DOHH2 (cell line): ENCODE measurements at regions not wholly inside any gene's neighbourhood (a gene's known extent, or its start where the extent isn't known, plus 50 kb on each side); places are given as distances from the start of the nearest gene placed in this dataset.

ENCODE experiments used
- H3F3A ChIP-seq: fragments of 200-600 bp; sonication (generic), shearing (Covaris generic); 2 replicates; pipeline ENCODE4 v1.6.0; 2016; ENCODE audit warnings: antibody characterized with exemption, mild to moderate bottlenecking; ENCODE audit not compliant: control insufficient read depth, insufficient read depth
- H3K27ac ChIP-seq: fragments of 200-600 bp; sonication (generic); 2 replicates; pipeline ENCODE4 v1.5.1; 2014; ENCODE audit warnings: low read depth, mild to moderate bottlenecking, low read length, moderate library complexity
- H3K27me3 ChIP-seq: fragments of 200-600 bp; sonication (generic); 2 replicates; pipeline ENCODE4 v1.6.1; 2014; ENCODE audit warnings: mild to moderate bottlenecking, low read length, mixed read lengths; ENCODE audit not compliant: control insufficient read depth
- H3K36me3 ChIP-seq: fragments of 200-600 bp; sonication (generic); 2 replicates; pipeline ENCODE4 v1.6.1; 2014; ENCODE audit warnings: mild to moderate bottlenecking, low read length, moderate library complexity, mixed read lengths; ENCODE audit not compliant: control insufficient read depth
- H3K4me1 ChIP-seq: fragments of 200-600 bp; sonication (generic); 2 replicates; pipeline ENCODE4 v1.6.1; 2014; ENCODE audit warnings: mild to moderate bottlenecking, low read length, mixed read lengths; ENCODE audit not compliant: control insufficient read depth
- H3K4me2 ChIP-seq: fragments of 200-600 bp; sonication (generic); 2 replicates; pipeline ENCODE4 v1.6.0; 2014; ENCODE audit warnings: mild to moderate bottlenecking, low read length, moderate library complexity
- H3K4me3 ChIP-seq: fragments of 200-600 bp; sonication (generic); 2 replicates; pipeline ENCODE4 v1.5.1; 2014; ENCODE audit warnings: mild to moderate bottlenecking, low read length, mixed read lengths
- H3K79me2 ChIP-seq: fragments of 200-600 bp; sonication (generic); 2 replicates; pipeline ENCODE4 v1.6.1; 2014; ENCODE audit warnings: mild to moderate bottlenecking, low read length, mixed read lengths; ENCODE audit not compliant: control insufficient read depth
- H3K9me2 ChIP-seq: fragments of 200-600 bp; sonication (generic); replicated peaks from 2 replicates; pipeline ENCODE4 v1.6.1; 2014; ENCODE audit warnings: mild to moderate bottlenecking, low read length, mixed read lengths; ENCODE audit not compliant: control insufficient read depth
- H3K9me3 ChIP-seq: fragments of 200-600 bp; sonication (generic); 2 replicates; pipeline ENCODE4 v1.6.1; 2014; ENCODE audit warnings: antibody characterized with exemption, low read length, mixed read lengths; ENCODE audit not compliant: control insufficient read depth, insufficient read depth
- H4K20me1 ChIP-seq: fragments of 200-600 bp; sonication (generic); 2 replicates; pipeline ENCODE4 v1.6.0; 2014; ENCODE audit warnings: low read depth, mild to moderate bottlenecking, antibody characterized with exemption, low read length, moderate library complexity; ENCODE audit not compliant: control insufficient read depth, insufficient read depth
- CTCF ChIP-seq: fragments of 200-600 bp; sonication (generic); IDR thresholded peaks from one replicate; pipeline ENCODE4 v1.5.1; 2014; ENCODE audit warnings: antibody characterized with exemption, mild to moderate bottlenecking, low read depth, low read length; ENCODE audit not compliant: poor library complexity, severe bottlenecking
- EZH2phosphoT487 ChIP-seq: fragments of 200-600 bp; sonication (generic); IDR thresholded peaks from 2 replicates; pipeline ENCODE4 v1.6.1; 2017; ENCODE audit warnings: borderline replicate concordance, mild to moderate bottlenecking, antibody characterized with exemption, low read length, moderate library complexity, mixed read lengths

DNA sequence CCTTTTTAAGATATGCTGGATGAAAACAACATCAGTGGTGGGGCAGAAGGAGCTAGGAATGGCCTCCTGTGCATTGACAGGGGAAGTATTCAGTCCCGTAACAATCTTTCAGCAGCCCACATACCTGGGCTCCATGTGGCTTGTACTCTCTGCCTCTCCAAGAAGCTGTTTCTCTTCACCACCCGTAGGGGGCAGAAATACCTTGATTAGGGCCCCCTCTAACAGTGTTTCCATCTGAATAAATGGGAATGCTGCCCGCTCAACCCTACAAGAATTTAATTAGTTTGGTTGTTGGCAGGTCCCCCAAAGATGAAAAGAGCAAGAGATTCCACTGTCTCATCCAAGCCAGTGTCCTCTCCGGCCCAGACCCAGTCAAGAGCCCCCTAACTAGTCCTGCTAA is 155.2 kb downstream of the SMIM20 start:
- H3K27me3 ChIP-seq = peaks cover 4% of the 10 kb centered on the region
- H3K9me2 ChIP-seq = no peaks in the 10 kb centered on the region
- no peaks in the 10 kb centered on the region for H3K79me2 ChIP-seq
- no peak overlapping the region for H3K4me3 ChIP-seq
- no peaks in the 10 kb centered on the region for H4K20me1 ChIP-seq
- TF ChIP-seq EZH2phosphoT487 (no peak), CTCF (peak; percentile 67)
- no peaks in the 10 kb centered on the region for H3K4me1 ChIP-seq
- H3K4me2 ChIP-seq = no peak overlapping the region
- H3F3A ChIP-seq = no peaks in the 10 kb centered on the region
- no peaks in the 10 kb centered on the region for H3K9me3 ChIP-seq
- no peak overlapping the region for H3K27ac ChIP-seq
- H3K36me3 ChIP-seq = no peaks in the 10 kb centered on the region

DNA sequence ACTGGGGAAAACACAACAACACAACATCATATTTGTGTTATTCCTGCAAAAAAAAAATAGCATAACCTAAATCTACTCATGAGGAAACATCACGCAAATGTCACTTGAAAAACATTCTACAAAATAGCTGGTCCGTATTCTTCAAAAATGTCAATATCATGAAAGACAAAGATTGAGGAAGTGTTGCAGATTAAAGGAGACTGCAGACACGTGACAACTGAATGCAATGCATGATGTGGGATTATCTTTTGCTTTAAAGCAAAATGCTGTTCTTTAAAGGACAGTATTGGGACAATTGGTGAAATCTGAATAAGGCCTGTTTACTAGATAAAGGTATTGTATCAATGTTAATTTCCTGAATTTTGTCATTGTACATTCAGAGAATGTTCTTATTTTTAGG is 157.7 kb downstream of the SMIM20 start:
- H4K20me1 ChIP-seq = no peaks in the 10 kb centered on the region
- no peaks in the 10 kb centered on the region for H3K9me3 ChIP-seq
- H3K27me3 ChIP-seq = peaks cover 28% of the 10 kb centered on the region
- H3K4me2 ChIP-seq = no peak overlapping the region
- TF ChIP-seq CTCF (no peak), EZH2phosphoT487 (no peak)
- H3F3A ChIP-seq = no peaks in the 10 kb centered on the region
- no peaks in the 10 kb centered on the region for H3K36me3 ChIP-seq
- peaks cover 4% of the 10 kb centered on the region; the same call in 1 of the 2 replicates for H3K4me1 ChIP-seq
- H3K27ac ChIP-seq = no peak overlapping the region
- no peaks in the 10 kb centered on the region for H3K9me2 ChIP-seq
- no peak overlapping the region for H3K4me3 ChIP-seq
- H3K79me2 ChIP-seq = no peaks in the 10 kb centered on the region

- Histone ChIP-seq H4K20me1 (no peaks in the 10 kb centered on the region), H3K27me3 (peaks cover 39% of the 10 kb centered on the region), H3K4me2 (no peak overlapping the region), H3K27ac (no peak overlapping the region), H3K79me2 (no peaks in the 10 kb centered on the region), H3K9me2 (no peaks in the 10 kb centered on the region), H3K4me1 (peaks cover 4% of the 10 kb centered on the region; the same call in 1 of the 2 replicates), H3F3A (no peaks in the 10 kb centered on the region), H3K9me3 (no peaks in the 10 kb centered on the region), H3K36me3 (no peaks in the 10 kb centered on the region), H3K4me3 (no peak overlapping the region)
- TF ChIP-seq EZH2phosphoT487 = no peak
- TF ChIP-seq CTCF = no peak
Measured at GRCh38 chr4:26073886-26074560, 160.0 kb downstream of the SMIM20 start.
